GM19397 (cell line): ENCODE measurements at regions not wholly inside any gene's neighbourhood (a gene's known extent, or its start where the extent isn't known, plus 50 kb on each side); places are given as distances from the start of the nearest gene placed in this dataset.
"Not testable (repeated sequence)": the region's sequence is repeated elsewhere in the genome, so short reads cannot be mapped to it uniquely, and the experiment has no call there.

Experiments used
- ATAC-seq: cut with Tn5 transposase; IDR thresholded peaks from one replicate; pipeline ENCODE4 v1.9.1; 2021; ENCODE audit warnings: mild to moderate bottlenecking, moderate library complexity; ENCODE audit not compliant: unreplicated experiment

- no peak for ATAC-seq
These were observed 338.6 kb downstream of the NSUN3 start for GRCh38 chr3:94401466-94401865.

- ATAC-seq = no peak
These were observed 339.3 kb downstream of the NSUN3 start for GRCh38 chr3:94402126-94402525.

- ATAC-seq = no peak
These were observed 342.6 kb downstream of the NSUN3 start for GRCh38 chr3:94405258-94406035.

GRCh38 chr3:94406595-94406994 lies 343.7 kb downstream of the NSUN3 start:
- ATAC-seq = no peak

- not testable (repeated sequence) for ATAC-seq
These were observed 350.1 kb downstream of the NSUN3 start for GRCh38 chr3:94412936-94413335.

- no peak for ATAC-seq
These were observed 350.7 kb downstream of the NSUN3 start for GRCh38 chr3:94413336-94414108.

- ATAC-seq = no peak
These were observed 351.6 kb downstream of the NSUN3 start for GRCh38 chr3:94414418-94414817.

GRCh38 chr3:94416768-94417167 lies 353.9 kb downstream of the NSUN3 start:
- no peak for ATAC-seq

- ATAC-seq = no peak
These were observed 355.1 kb downstream of the NSUN3 start for GRCh38 chr3:94417963-94418455.

GRCh38 chr3:94420931-94421330 lies 358.1 kb downstream of the NSUN3 start:
- ATAC-seq = no peak

- ATAC-seq = no peak
These were observed 360.7 kb downstream of the NSUN3 start for GRCh38 chr3:94423578-94423977.

GRCh38 chr3:94429517-94429916 lies 366.7 kb downstream of the NSUN3 start:
- ATAC-seq = no peak

GRCh38 chr3:94431876-94432570 lies 369.2 kb downstream of the NSUN3 start:
- ATAC-seq = no peak

- ATAC-seq = no peak
These were observed 370.9 kb downstream of the NSUN3 start for GRCh38 chr3:94433811-94434210.

GRCh38 chr3:94440767-94441493 lies 378.1 kb downstream of the NSUN3 start:
- ATAC-seq = no peak

- ATAC-seq = no peak
These were observed 378.6 kb downstream of the NSUN3 start for GRCh38 chr3:94441494-94441847.

- ATAC-seq = no peak
These were observed 391.0 kb downstream of the NSUN3 start for GRCh38 chr3:94453864-94454263.

- no peak for ATAC-seq
These were observed 396.3 kb downstream of the NSUN3 start for GRCh38 chr3:94459167-94459566.

GRCh38 chr3:94460931-94461330 lies 398.1 kb downstream of the NSUN3 start:
- no peak for ATAC-seq

GRCh38 chr3:94462931-94463330 lies 400.1 kb downstream of the NSUN3 start:
- no peak for ATAC-seq

GRCh38 chr3:94472511-94472910 lies 409.6 kb downstream of the NSUN3 start:
- no peak for ATAC-seq
